IMR-90 (cell line): ENCODE measurements at regions not wholly inside any gene's neighbourhood (a gene's known extent, or its start where the extent isn't known, plus 50 kb on each side); places are given as distances from the start of the nearest gene placed in this dataset.
A peak's percentile ranks its signal among the peaks of the same experiment; 100 is the strongest.

Experiments
- ATAC-seq: fragments of 200-7000 bp; cut with Tn5 transposase; 2 replicates; pipeline ENCODE4 v1.9.1; 2020; ENCODE audit warnings: low read depth, mild to moderate bottlenecking, moderate library complexity
- BruUV-seq: library from RNA; stranded (reverse); fragments of 400-500 nt; replicated peaks from 2 replicates; lab custom pipeline; 2021; lab: Mats Ljungman, UMichigan
- CTCF ChIA-PET: fragments of 300-600 bp; formaldehyde crosslinking; extraction: SDS; loops from one replicate; lab custom pipeline; 2021; ENCODE audit warnings: antibody characterized with exemption; lab: Yijun Ruan, JAX
- POLR2A ChIA-PET: fragments of 300-600 bp; sonication (Branson Sonifier 250); formaldehyde crosslinking; loops from one replicate; lab custom pipeline; 2022; ENCODE audit warnings: antibody characterized with exemption; ENCODE audit not compliant: unreplicated experiment; lab: Charles Lee
- DNase-seq: peaks from one replicate; pipeline ENCODE4 v3.0.0; 2013
- H2AFZ ChIP-seq: replicated peaks from 2 replicates; pipeline ENCODE3; 2013; ENCODE audit warnings: low read length, mild to moderate bottlenecking; ENCODE audit not compliant: poor library complexity
- H2AK5ac ChIP-seq: 2 replicates; pipeline ENCODE4 v1.6.1; 2013; ENCODE audit warnings: low read depth, low read length, inconsistent platforms
- H2AK9ac ChIP-seq: replicated peaks from 2 replicates; pipeline ENCODE3; 2013; ENCODE audit warnings: mild to moderate bottlenecking, low read depth, low read length, moderate library complexity; ENCODE audit not compliant: poor library complexity
- H2BK120ac ChIP-seq: 2 replicates; pipeline ENCODE4 v1.6.1; 2013; ENCODE audit warnings: low read depth, low read length, inconsistent platforms
- H2BK15ac ChIP-seq: 3 replicates; pipeline ENCODE4 v1.6.1; 2013; ENCODE audit warnings: low read depth, low read length, inconsistent platforms
- H2BK20ac ChIP-seq: 2 replicates; pipeline ENCODE4 v1.6.1; 2013; ENCODE audit warnings: low read depth, mild to moderate bottlenecking, inconsistent platforms, low read length, moderate library complexity
- H2BK5ac ChIP-seq: 2 replicates; pipeline ENCODE4 v1.6.1; 2013; ENCODE audit warnings: mild to moderate bottlenecking, low read depth, low read length, inconsistent platforms; ENCODE audit not compliant: poor library complexity, severe bottlenecking
- H3K14ac ChIP-seq: replicated peaks from 2 replicates; pipeline ENCODE4 v1.6.1; 2013; ENCODE audit warnings: low read depth, low read length, inconsistent platforms
- H3K18ac ChIP-seq: 2 replicates; pipeline ENCODE4 v1.6.1; 2013; ENCODE audit warnings: low read depth, low read length, control low read depth
- H3K23ac ChIP-seq: 2 replicates; pipeline ENCODE4 v1.6.1; 2013; ENCODE audit warnings: low read depth, low read length, inconsistent platforms
- H3K27ac ChIP-seq: 2 replicates; pipeline ENCODE4 v1.5.1; 2013; ENCODE audit warnings: mild to moderate bottlenecking, control low read depth, low read length; ENCODE audit not compliant: insufficient read depth
- H3K27me3 ChIP-seq: 2 replicates; pipeline ENCODE4 v1.6.1; 2013; ENCODE audit warnings: low read length; ENCODE audit not compliant: control insufficient read depth, insufficient read depth
- H3K36me3 ChIP-seq: 2 replicates; pipeline ENCODE4 v1.6.1; 2013; ENCODE audit warnings: low read length, mixed read lengths; ENCODE audit not compliant: control insufficient read depth, insufficient read depth
- H3K4ac ChIP-seq: 2 replicates; pipeline ENCODE4 v1.6.1; 2013; ENCODE audit warnings: low read depth, low read length, inconsistent platforms
- H3K4me1 ChIP-seq: 2 replicates; pipeline ENCODE4 v1.6.1; 2013; ENCODE audit warnings: low read length, mixed read lengths; ENCODE audit not compliant: control insufficient read depth, insufficient read depth
- H3K4me2 ChIP-seq: 2 replicates; pipeline ENCODE4 v1.6.1; 2013; ENCODE audit warnings: low read depth, mild to moderate bottlenecking, control low read depth, low read length, moderate library complexity
- H3K4me3 ChIP-seq: 2 replicates; pipeline ENCODE4 v1.5.1; 2013; ENCODE audit warnings: low read depth, mild to moderate bottlenecking, control low read depth, low read length, moderate library complexity; ENCODE audit not compliant: insufficient read depth
- H3K56ac ChIP-seq: 2 replicates; pipeline ENCODE4 v1.6.1; 2013; ENCODE audit warnings: low read length, inconsistent platforms; ENCODE audit not compliant: insufficient read depth; ENCODE audit errors: extremely low read depth
- H3K79me1 ChIP-seq, 2 experiments: 2 replicates each; pipeline ENCODE4 v1.6.1; 2013; ENCODE audit warnings: low read length in 2 of 2, inconsistent platforms in 1 of 2, low read depth in 1 of 2
- H3K9ac ChIP-seq: 2 replicates; pipeline ENCODE4 v1.6.1; 2013; ENCODE audit warnings: low read depth, low read length, control low read depth
- H3K9me1 ChIP-seq: 2 replicates; pipeline ENCODE4 v1.6.1; 2013; ENCODE audit warnings: low read length, inconsistent platforms; ENCODE audit not compliant: insufficient read depth
- H3K9me3 ChIP-seq: 2 replicates; pipeline ENCODE4 v1.6.1; 2013; ENCODE audit warnings: low read length; ENCODE audit not compliant: control insufficient read depth, insufficient read depth
- H4K20me1 ChIP-seq: 2 replicates; pipeline ENCODE4 v1.6.1; 2013; ENCODE audit warnings: low read length, inconsistent platforms; ENCODE audit not compliant: insufficient read depth
- H4K5ac ChIP-seq: 2 replicates; pipeline ENCODE4 v1.6.1; 2013; ENCODE audit warnings: mild to moderate bottlenecking, low read depth, low read length, control low read depth
- H4K8ac ChIP-seq, 2 experiments: 2 replicates each; pipeline ENCODE4 v1.6.1; 2013; ENCODE audit warnings: low read depth in 2 of 2, low read length in 2 of 2, control low read depth in 1 of 2, inconsistent platforms in 1 of 2
- H4K91ac ChIP-seq: 2 replicates; pipeline ENCODE4 v1.6.1; 2013; ENCODE audit warnings: low read depth, low read length, inconsistent platforms; ENCODE audit not compliant: insufficient read depth
- BHLHE40 ChIP-seq: fragments of 150-350 bp; IDR thresholded peaks from 2 replicates; pipeline ENCODE4 v1.6.1; 2016; ENCODE audit warnings: mild to moderate bottlenecking, low read depth, low read length
- CEBPB ChIP-seq: IDR thresholded peaks from 2 replicates; pipeline ENCODE4 v1.6.1; 2012; ENCODE audit warnings: low read depth, low read length, improper control_type of control experiment
- CHD1 ChIP-seq: IDR thresholded peaks from 2 replicates; pipeline ENCODE4 v1.6.1; 2012; ENCODE audit warnings: low read depth, low read length, improper control_type of control experiment
- CTCF ChIP-seq: conservative IDR thresholded peaks from 2 replicates; pipeline ENCODE4 v1.5.1; 2012; ENCODE audit warnings: mild to moderate bottlenecking, low read depth, low read length, improper control_type of control experiment
- ELK1 ChIP-seq: fragments of 150-350 bp; IDR thresholded peaks from 2 replicates; pipeline ENCODE4 v1.6.1; 2016; ENCODE audit warnings: low read depth, mild to moderate bottlenecking, low read length, moderate library complexity, borderline replicate concordance
- FOS ChIP-seq: fragments of 150-350 bp; IDR thresholded peaks from 2 replicates; pipeline ENCODE4 v1.6.1; 2016; ENCODE audit warnings: low read depth, low read length
- MAFK ChIP-seq: IDR thresholded peaks from 2 replicates; pipeline ENCODE4 v1.6.1; 2012; ENCODE audit warnings: low read depth, low read length, improper control_type of control experiment
- MAZ ChIP-seq: IDR thresholded peaks from 2 replicates; pipeline ENCODE4 v1.6.1; 2012; ENCODE audit warnings: low read depth, mild to moderate bottlenecking, low read length, improper control_type of control experiment, moderate library complexity, borderline replicate concordance
- MXI1 ChIP-seq: IDR thresholded peaks from 2 replicates; pipeline ENCODE4 v1.6.1; 2012; ENCODE audit warnings: low read depth, mild to moderate bottlenecking, low read length, moderate library complexity, borderline replicate concordance
- NFE2L2 ChIP-seq: fragments of 150-350 bp; IDR thresholded peaks from 2 replicates; pipeline ENCODE4 v1.6.1; 2016; ENCODE audit warnings: low read depth, mild to moderate bottlenecking, low read length
- POLR2A ChIP-seq: IDR thresholded peaks from 2 replicates; pipeline ENCODE4 v1.6.1; 2012; ENCODE audit warnings: mild to moderate bottlenecking, low read depth, low read length
- RAD21 ChIP-seq: IDR thresholded peaks from 2 replicates; pipeline ENCODE4 v1.6.1; 2012; ENCODE audit warnings: low read length, improper control_type of control experiment
- RCOR1 ChIP-seq: IDR thresholded peaks from 2 replicates; pipeline ENCODE4 v1.6.1; 2012; ENCODE audit warnings: mild to moderate bottlenecking, low read length, improper control_type of control experiment; ENCODE audit not compliant: insufficient replicate concordance
- RFX5 ChIP-seq: IDR thresholded peaks from 2 replicates; pipeline ENCODE4 v1.8.0; 2012; ENCODE audit warnings: low read depth, mild to moderate bottlenecking, low read length, moderate library complexity
- SMC3 ChIP-seq: fragments of 150-350 bp; IDR thresholded peaks from 2 replicates; pipeline ENCODE4 v1.6.1; 2016; ENCODE audit warnings: low read depth, mild to moderate bottlenecking, antibody characterized with exemption, low read length, moderate library complexity
- USF2 ChIP-seq: fragments of 150-350 bp; IDR thresholded peaks from 2 replicates; pipeline ENCODE4 v1.6.1; 2017; ENCODE audit warnings: mild to moderate bottlenecking, antibody characterized with exemption, low read length, low read depth
- WGBS, 2 experiments: methylation state at CpG; one replicate each; pipeline versions ENCODE4 v1.1.5 to v1.1.7; 2013; ENCODE audit warnings: missing lambda C conversion rate in 2 of 2; ENCODE audit not compliant: insufficient read length in 1 of 2; ENCODE audit errors: extremely low coverage in 2 of 2; 5-methylcytosine and 5-hydroxymethylcytosine counted together
- dilution Hi-C: fragments of 300-500 bp; cut with HindIII; formaldehyde crosslinking; loops from one replicate; pipeline ENCODE4 v1.14.3; 2018; ENCODE audit warnings: low sequenced_read_pairs; ENCODE audit not compliant: unreplicated experiment
- in situ Hi-C: fragments of 300-500 bp; cut with MboI; formaldehyde crosslinking; loops from 3 replicates; pipeline ENCODE4 v1.14.3; 2019; ENCODE audit warnings: low sequenced_read_pairs, inconsistent platforms, mixed read lengths
- intact Hi-C: fragments of 100-400 bp; cut with micrococcal nuclease; formaldehyde crosslinking; loops from 2 replicates; pipeline ENCODE4 v1.10.0; 2022

DNA sequence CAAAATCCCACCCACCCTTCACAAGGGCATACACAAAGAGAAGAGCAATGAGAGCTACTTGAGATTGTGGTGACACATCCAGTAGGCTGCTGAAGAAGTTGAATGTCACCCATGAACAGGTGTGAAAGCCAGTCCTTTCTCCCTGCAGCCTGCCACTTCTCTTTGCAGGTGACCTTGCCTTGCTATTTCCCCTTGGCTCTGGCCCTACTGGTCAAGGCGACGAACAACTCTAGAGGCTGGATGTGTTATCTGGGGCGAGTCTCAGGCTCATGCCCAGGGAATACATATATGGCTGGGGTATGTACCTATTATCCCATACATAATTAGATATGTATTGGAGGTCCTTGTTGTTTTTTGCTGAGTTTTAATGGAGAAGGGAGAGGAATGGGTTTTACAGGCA, 70.2 kb upstream of the EGLN3 start:
- TF ChIP-seq FOS (no peak), CTCF (no peak), ELK1 (no peak), MAFK (no peak), CEBPB (no peak), CHD1 (no peak), BHLHE40 (no peak), MXI1 (no peak), SMC3 (no peak), RFX5 (no peak), RAD21 (no peak), POLR2A (no peak), NFE2L2 (no peak), MAZ (no peak), USF2 (no peak), RCOR1 (no peak)
- intact Hi-C loops (no loop called here), dilution Hi-C loops (no loop called here), in situ Hi-C loops (no loop called here)
- no peaks in the 10 kb centered on the region for H3K36me3 ChIP-seq
- no peak overlapping the region for H2BK20ac ChIP-seq
- H3K9me3 ChIP-seq: no peaks in the 10 kb centered on the region
- no peaks in the 10 kb centered on the region for H3K4me1 ChIP-seq
- H3K79me1 ChIP-seq: no peaks in the 10 kb centered on the region
- H3K23ac ChIP-seq: no peak overlapping the region
- ChIA-PET POLR2A (no interaction called here), CTCF (no interaction called here)
- no peaks in the 10 kb centered on the region for H3K9me1 ChIP-seq
- no peak overlapping the region for H2AK5ac ChIP-seq
- no peak overlapping the region for H3K27ac ChIP-seq
- no peaks in the 10 kb centered on the region for H4K20me1 ChIP-seq
- no peak overlapping the region for H2BK15ac ChIP-seq
- ATAC-seq (no peak), DNase-seq (no peak)
- H3K9ac ChIP-seq: no peak overlapping the region
- no peak overlapping the region for H3K14ac ChIP-seq
- WGBS, 2 experiments: no CpG with 5 or more reads among the region's 3 CpGs
- no peak overlapping the region for H2BK120ac ChIP-seq
- no peak overlapping the region for H3K4me3 ChIP-seq
- BruUV-seq: no TSS peak
- H3K27me3 ChIP-seq: peaks cover 2% of the 10 kb centered on the region; the same call in 1 of the 2 replicates
- H4K91ac ChIP-seq: no peak overlapping the region
- no peak overlapping the region for H3K18ac ChIP-seq
- H3K4ac ChIP-seq: no peak overlapping the region
- H2AFZ ChIP-seq: peak overlapping the region; percentile 21
- H2AK9ac ChIP-seq: no peak overlapping the region
- no peak overlapping the region for H2BK5ac ChIP-seq
- H3K4me2 ChIP-seq: no peak overlapping the region
- no peak overlapping the region for H4K8ac ChIP-seq
- H3K56ac ChIP-seq: no peak overlapping the region
- no peak overlapping the region for H4K5ac ChIP-seq
